Ovary (tissue), 3 donors: ENCODE measurements at regions not wholly inside any gene's neighbourhood (a gene's known extent, or its start where the extent isn't known, plus 50 kb on each side); places are given as distances from the start of the nearest gene placed in this dataset.

Source experiments
- CTCF ChIP-seq, 3 donors: fragments of 450-650 bp in 2 of 3; fragments of 200-600 bp in 1 of 3; IDR thresholded peaks; one replicate each; pipeline versions ENCODE4 v1.5.1 to v1.8.0; 2016 to 2022; ENCODE audit warnings: antibody characterized with exemption in 3 of 3, mild to moderate bottlenecking in 1 of 3
- EP300 ChIP-seq: sonication (generic); formaldehyde crosslinking; IDR thresholded peaks from one replicate; pipeline ENCODE4 v1.6.1; 2017; ENCODE audit warnings: antibody characterized with exemption
- POLR2A ChIP-seq: fragments of 450-650 bp; IDR thresholded peaks from one replicate; pipeline ENCODE4 v1.6.1; 2017; ENCODE audit warnings: antibody characterized with exemption, mild to moderate bottlenecking, moderate library complexity
- donor health status: DM: no; HTN: no; CAD: no.

DNA sequence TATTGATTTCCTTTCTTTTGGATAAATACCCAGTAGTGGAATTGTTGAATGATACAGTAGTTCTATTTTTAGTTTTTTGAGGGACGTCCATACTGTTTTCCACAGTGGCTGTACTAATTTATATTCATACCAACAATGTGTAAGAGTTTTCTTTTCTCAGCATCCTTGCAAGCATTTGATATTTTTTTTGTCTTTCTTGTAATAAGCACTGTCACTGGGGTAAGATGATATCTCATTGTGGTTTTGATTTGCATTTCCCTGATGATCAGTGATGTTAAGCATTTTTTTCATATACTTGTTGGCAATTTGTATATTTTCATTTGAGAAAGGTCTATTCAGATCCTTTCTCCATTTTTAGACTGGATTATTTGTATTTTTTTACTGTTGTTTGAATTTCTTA, 308.7 kb downstream of the PTEN start:
- TF ChIP-seq CTCF (IDR thresholded peaks at IDR 0.05) (no peak), POLR2A (no peak), EP300 (no peak)
